DLD1 (cell line): ENCODE measurements at regions not wholly inside any gene's neighbourhood (a gene's known extent, or its start where the extent isn't known, plus 50 kb on each side); places are given as distances from the start of the nearest gene placed in this dataset.
"Not testable (repeated sequence)": the region's sequence is repeated elsewhere in the genome, so short reads cannot be mapped to it uniquely, and the experiment has no call there.

Source experiments
- in situ Hi-C: cut with HindIII; loops from 2 replicates; pipeline ENCODE4 v1.10.0; 2017; ENCODE audit warnings: low sequenced_read_pairs

GRCh38 chr6:130700397-130700796, 126.8 kb upstream of the SMLR1 start:
- in situ Hi-C loops, result no loop called here

GRCh38 chr6:130708338-130708737, 118.9 kb upstream of the SMLR1 start:
- in situ Hi-C loops, result no loop called here

- in situ Hi-C loops, result not testable (repeated sequence)
These were observed 115.6 kb upstream of the SMLR1 start for GRCh38 chr6:130711641-130712040.

- in situ Hi-C loops, result no loop called here
These were observed 114.1 kb upstream of the SMLR1 start for GRCh38 chr6:130713144-130713543.

- in situ Hi-C loops, result no loop called here
These were observed 112.1 kb upstream of the SMLR1 start for GRCh38 chr6:130715058-130715457.

GRCh38 chr6:130716466-130716865, 110.7 kb upstream of the SMLR1 start:
- in situ Hi-C loops, result no loop called here

- in situ Hi-C loops, result no loop called here
These were observed 109.5 kb upstream of the SMLR1 start for GRCh38 chr6:130717657-130718056.

- in situ Hi-C loops, result no loop called here
These were observed 107.0 kb upstream of the SMLR1 start for GRCh38 chr6:130720076-130720715.

GRCh38 chr6:130724089-130724488, 103.1 kb upstream of the SMLR1 start:
- in situ Hi-C loops, result no loop called here

- in situ Hi-C loops, result no loop called here
These were observed 101.7 kb upstream of the SMLR1 start for GRCh38 chr6:130725551-130725950.

- in situ Hi-C loops, result not testable (repeated sequence)
These were observed 99.1 kb upstream of the SMLR1 start for GRCh38 chr6:130728064-130728463.

- in situ Hi-C loops, result no loop called here
These were observed 96.6 kb upstream of the SMLR1 start for GRCh38 chr6:130730600-130730999.

- in situ Hi-C loops, result no loop called here
These were observed 93.0 kb upstream of the SMLR1 start for GRCh38 chr6:130734161-130734560.

- in situ Hi-C loops, result no loop called here
These were observed 86.9 kb upstream of the SMLR1 start for GRCh38 chr6:130740308-130740707.

- in situ Hi-C loops, result no loop called here
These were observed 85.0 kb upstream of the SMLR1 start for GRCh38 chr6:130742131-130742681.

GRCh38 chr6:130743175-130743574, 84.0 kb upstream of the SMLR1 start:
- in situ Hi-C loops, result no loop called here

- in situ Hi-C loops, result no loop called here
These were observed 82.4 kb upstream of the SMLR1 start for GRCh38 chr6:130744576-130745366.

GRCh38 chr6:130748041-130748440, 79.2 kb upstream of the SMLR1 start:
- in situ Hi-C loops, result no loop called here

- in situ Hi-C loops, result no loop called here
These were observed 77.8 kb upstream of the SMLR1 start for GRCh38 chr6:130749402-130749801.

GRCh38 chr6:130752267-130752666, 74.9 kb upstream of the SMLR1 start:
- in situ Hi-C loops, result no loop called here

GRCh38 chr6:130754786-130755367, 72.3 kb upstream of the SMLR1 start:
- in situ Hi-C loops, result no loop called here
